Keratinocyte (primary cell): ENCODE measurements at regions not wholly inside any gene's neighbourhood (a gene's known extent, or its start where the extent isn't known, plus 50 kb on each side); places are given as distances from the start of the nearest gene placed in this dataset.

ENCODE experiments used
- CTCF ChIP-seq, 3 experiments: IDR thresholded peaks in 1 of 3; conservative IDR thresholded peaks in 1 of 3; optimal IDR thresholded peaks in 1 of 3; 2 replicates in 2 of 3; 3 replicates in 1 of 3; pipeline versions ENCODE3 to v1.5.1; 2011; ENCODE audit warnings: low read length in 3 of 3, mild to moderate bottlenecking in 3 of 3, moderate library complexity in 2 of 3, control low read depth in 1 of 3, inconsistent platforms in 1 of 3; ENCODE audit not compliant: insufficient read depth in 2 of 3; ENCODE audit errors: extremely low read depth in 1 of 3
- EZH2 ChIP-seq: IDR thresholded peaks from one replicate; pipeline ENCODE4 v1.6.1; 2012; ENCODE audit warnings: inconsistent platforms, mild to moderate bottlenecking, low read length, moderate library complexity

- TF ChIP-seq CTCF (optimal IDR thresholded peaks at IDR 0.05 in 1 of 3, IDR thresholded peaks at IDR 0.05 in 1 of 3, conservative IDR thresholded peaks at IDR 0.05 in 1 of 3; ENCODE audit: extremely low read depth in 1 of 3, insufficient read depth in 2 of 3, low read length in 3 of 3): no peak
- no peak for TF ChIP-seq EZH2
These were observed 356.0 kb upstream of the KYNU start for GRCh38 chr2:142521492-142521891.
